Fibroblast of lung (primary cell): ENCODE measurements at regions not wholly inside any gene's neighbourhood (a gene's known extent, or its start where the extent isn't known, plus 50 kb on each side); places are given as distances from the start of the nearest gene placed in this dataset.

ENCODE experiments used
- DNase-seq, 2 donors: peaks; one replicate each; pipeline versions ENCODE4 v3.0.0 to v3.0.0-alpha.2; 2010; ENCODE audit warnings: low read depth in 2 of 2
- H2AFZ ChIP-seq: 2 replicates; pipeline ENCODE4 v1.5.1; 2012; ENCODE audit warnings: low read length, control low read depth, inconsistent platforms
- H3K27ac ChIP-seq: 2 replicates; pipeline ENCODE4 v1.5.1; 2011; ENCODE audit warnings: low read length, control low read depth; ENCODE audit not compliant: insufficient read depth
- H3K27me3 ChIP-seq: 2 replicates; pipeline ENCODE4 v1.5.1; 2011; ENCODE audit warnings: mild to moderate bottlenecking, low read length; ENCODE audit not compliant: control insufficient read depth, insufficient read depth
- H3K36me3 ChIP-seq: 2 replicates; pipeline ENCODE4 v1.5.1; 2011; ENCODE audit warnings: low read length; ENCODE audit not compliant: control insufficient read depth, insufficient read depth
- H3K4me1 ChIP-seq: 2 replicates; pipeline ENCODE4 v1.5.1; 2011; ENCODE audit warnings: low read length; ENCODE audit not compliant: control insufficient read depth, insufficient read depth; ENCODE audit errors: extremely low read depth
- H3K4me2 ChIP-seq: 2 replicates; pipeline ENCODE4 v1.5.1; 2011; ENCODE audit warnings: low read length, control low read depth; ENCODE audit not compliant: insufficient read depth; ENCODE audit errors: extremely low read depth
- H3K4me3 ChIP-seq, 4 experiments: fragments of 200-600 bp in 1 of 4; sonication (generic) in 1 of 4; replicated peaks in 1 of 4; 2 replicates each; pipeline ENCODE4 v1.5.1; 2011 to 2016; ENCODE audit warnings: low read length in 4 of 4, low read depth in 3 of 4, mild to moderate bottlenecking in 3 of 4, control low read depth in 2 of 4, inconsistent platforms in 1 of 4, mixed read lengths in 1 of 4; ENCODE audit not compliant: insufficient read depth in 1 of 4; ENCODE audit errors: control extremely low read depth in 1 of 4
- H3K79me2 ChIP-seq: 2 replicates; pipeline ENCODE4 v1.5.1; 2012; ENCODE audit warnings: mild to moderate bottlenecking, low read length, inconsistent platforms; ENCODE audit not compliant: control insufficient read depth, insufficient read depth
- H3K9ac ChIP-seq: 2 replicates; pipeline ENCODE4 v1.5.1; 2011; ENCODE audit warnings: mild to moderate bottlenecking, low read length, control low read depth; ENCODE audit not compliant: insufficient read depth
- H3K9me3 ChIP-seq: 2 replicates; pipeline ENCODE4 v1.5.1; 2012; ENCODE audit warnings: low read depth, low read length; ENCODE audit not compliant: control insufficient read depth, insufficient read depth
- H4K20me1 ChIP-seq: 2 replicates; pipeline ENCODE4 v1.5.1; 2011; ENCODE audit warnings: low read length; ENCODE audit not compliant: control insufficient read depth, insufficient read depth; ENCODE audit errors: extremely low read depth
- CTCF ChIP-seq, 2 donors: IDR thresholded peaks in 1 of 2; conservative IDR thresholded peaks in 1 of 2; 1 replicate in 1 of 2; 2 replicates in 1 of 2; pipeline ENCODE4 v1.5.1; 2011 to 2012; ENCODE audit warnings: low read length in 2 of 2, control low read depth in 1 of 2, inconsistent platforms in 1 of 2, low read depth in 1 of 2, mild to moderate bottlenecking in 1 of 2
- EZH2 ChIP-seq: IDR thresholded peaks from 2 replicates; pipeline ENCODE4 v1.5.1; 2012; ENCODE audit warnings: low read length, control low read depth, mild to moderate bottlenecking; ENCODE audit errors: missing control alignments

DNA sequence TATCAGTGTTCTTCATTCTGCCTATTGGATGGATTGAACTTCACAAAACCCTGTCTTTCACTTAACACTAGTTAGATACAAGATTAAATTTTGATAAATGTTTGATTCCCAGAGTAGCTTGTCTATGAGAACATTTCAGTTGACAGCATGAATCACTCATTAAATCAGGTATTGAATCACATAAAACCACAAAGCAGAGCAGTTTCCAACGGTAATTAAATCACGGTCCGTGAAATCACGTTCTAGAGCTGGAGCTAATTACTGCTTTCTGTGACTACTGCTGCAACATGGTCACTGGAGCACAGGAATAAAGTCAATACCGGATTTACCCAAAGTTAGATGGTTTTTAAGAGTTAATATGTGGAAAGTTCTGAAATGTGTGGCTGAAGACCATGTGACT lies 257.8 kb upstream of the PCDH15 start:
- H3K9ac ChIP-seq = no peak overlapping the region
- no peak for TF ChIP-seq EZH2
- no peak for TF ChIP-seq CTCF (conservative IDR thresholded peaks at IDR 0.05 in 1 of 2, IDR thresholded peaks at IDR 0.05 in 1 of 2; ENCODE audit: low read depth in 1 of 2, low read length in 2 of 2)
- H3K27me3 ChIP-seq = no peaks in the 10 kb centered on the region
- no peaks in the 10 kb centered on the region for H3K4me1 ChIP-seq
- H3K27ac ChIP-seq = no peak overlapping the region
- no peak overlapping the region for H3K4me2 ChIP-seq
- no peaks in the 10 kb centered on the region for H4K20me1 ChIP-seq
- no peak overlapping the region for H3K4me3 ChIP-seq
- no peak for DNase-seq
- H3K79me2 ChIP-seq = no peaks in the 10 kb centered on the region
- H3K36me3 ChIP-seq = no peaks in the 10 kb centered on the region
- no peaks in the 10 kb centered on the region for H3K9me3 ChIP-seq
- H2AFZ ChIP-seq = no peak overlapping the region

GRCh38 chr10:55051515-55051914 lies 250.5 kb upstream of the PCDH15 start:
- H3K79me2 ChIP-seq = no peaks in the 10 kb centered on the region
- H3K4me2 ChIP-seq = no peak overlapping the region
- no peak overlapping the region for H2AFZ ChIP-seq
- H3K36me3 ChIP-seq = no peaks in the 10 kb centered on the region
- no peak for TF ChIP-seq EZH2
- TF ChIP-seq CTCF (conservative IDR thresholded peaks at IDR 0.05 in 1 of 2, IDR thresholded peaks at IDR 0.05 in 1 of 2; ENCODE audit: low read depth in 1 of 2, low read length in 2 of 2) = no peak
- DNase-seq = no peak
- H3K27ac ChIP-seq = no peak overlapping the region
- no peaks in the 10 kb centered on the region for H3K9me3 ChIP-seq
- H3K4me1 ChIP-seq = no peaks in the 10 kb centered on the region
- no peak overlapping the region for H3K4me3 ChIP-seq
- H4K20me1 ChIP-seq = no peaks in the 10 kb centered on the region
- no peaks in the 10 kb centered on the region for H3K27me3 ChIP-seq
- no peak overlapping the region for H3K9ac ChIP-seq

- Histone ChIP-seq H3K9ac (no peak overlapping the region), H3K4me3 (no peak overlapping the region), H3K4me1 (no peaks in the 10 kb centered on the region), H2AFZ (no peak overlapping the region), H3K79me2 (no peaks in the 10 kb centered on the region), H3K9me3 (no peaks in the 10 kb centered on the region), H3K27ac (no peak overlapping the region), H3K36me3 (no peaks in the 10 kb centered on the region), H3K4me2 (no peak overlapping the region), H4K20me1 (no peaks in the 10 kb centered on the region), H3K27me3 (no peaks in the 10 kb centered on the region)
- no peak for TF ChIP-seq EZH2
- TF ChIP-seq CTCF (conservative IDR thresholded peaks at IDR 0.05 in 1 of 2, IDR thresholded peaks at IDR 0.05 in 1 of 2; ENCODE audit: low read depth in 1 of 2, low read length in 2 of 2) = no peak
- DNase-seq = no peak
These were observed 247.9 kb upstream of the PCDH15 start for GRCh38 chr10:55048830-55049498.
